GM12878 (cell line): ENCODE measurements at regions not wholly inside any gene's neighbourhood (a gene's known extent, or its start where the extent isn't known, plus 50 kb on each side); places are given as distances from the start of the nearest gene placed in this dataset.

Experiments used
- ATAC-seq: fragments of 200-7000 bp; cut with Tn5 transposase; 3 replicates; pipeline ENCODE4 v1.9.1; 2020; ENCODE audit warnings: mild to moderate bottlenecking, moderate library complexity
- BruUV-seq: library from RNA; stranded (reverse); fragments of 400-500 nt; replicated peaks from 2 replicates; lab custom pipeline; 2021; lab: Mats Ljungman, UMichigan
- CTCF ChIA-PET: fragments of 300-600 bp; sonication (Branson Sonifier 250); formaldehyde crosslinking; extraction: SDS; loops from one replicate; lab custom pipeline; 2021; ENCODE audit warnings: inconsistent platforms; lab: Yijun Ruan, JAX
- POLR2A ChIA-PET: fragments of 350-600 bp; formaldehyde crosslinking; extraction: SDS; loops from one replicate; lab custom pipeline; 2021; ENCODE audit warnings: inconsistent platforms; lab: Charles Lee
- RAD21 ChIA-PET: fragments of 300-600 bp; sonication (Branson Sonifier 250); formaldehyde crosslinking; loops from one replicate; lab custom pipeline; 2023; ENCODE audit warnings: antibody characterized with exemption; ENCODE audit not compliant: unreplicated experiment; lab: Charles Lee
- SMC1A ChIA-PET: fragments of 300-600 bp; sonication (Branson Sonifier 250); formaldehyde crosslinking; loops from one replicate; lab custom pipeline; 2023; ENCODE audit not compliant: unreplicated experiment, uncharacterized antibody; lab: Charles Lee
- DNase-seq: peaks from one replicate; pipeline ENCODE4 v3.0.0-alpha.2; 2011; ENCODE audit warnings: low read depth, low spot score
- FAIRE-seq: peaks from 3 replicates; lab custom pipeline; 2011; peaks lifted over from hg19 to GRCh38; lab: Jason Lieb, UNC
- H2AFZ ChIP-seq: 2 replicates; pipeline ENCODE4 v1.6.0; 2011; ENCODE audit warnings: low read depth, low read length, control low read depth; ENCODE audit not compliant: control insufficient read depth
- H3K27ac ChIP-seq: 2 replicates; pipeline ENCODE4 v1.5.1; 2011; ENCODE audit warnings: control low read depth; ENCODE audit not compliant: control insufficient read depth, insufficient read depth
- H3K27me3 ChIP-seq, 2 experiments: replicated peaks in 1 of 2; 2 replicates each; pipeline versions ENCODE4 v1.6.0 to v1.6.1; 2011; ENCODE audit warnings: low read length in 1 of 2; ENCODE audit not compliant: control insufficient read depth in 2 of 2, insufficient read depth in 2 of 2
- H3K36me3 ChIP-seq, 2 experiments: 2 replicates each; pipeline ENCODE4 v1.5.1; 2011; ENCODE audit warnings: low read length in 1 of 2; ENCODE audit not compliant: control insufficient read depth in 2 of 2, insufficient read depth in 2 of 2
- H3K4me1 ChIP-seq: 2 replicates; pipeline ENCODE4 v1.6.1; 2011; ENCODE audit warnings: mild to moderate bottlenecking, low read length, moderate library complexity, mixed read lengths; ENCODE audit not compliant: control insufficient read depth, insufficient read depth
- H3K4me2 ChIP-seq: 2 replicates; pipeline ENCODE4 v1.6.0; 2011; ENCODE audit warnings: control low read depth; ENCODE audit not compliant: control insufficient read depth, insufficient read depth
- H3K4me3 ChIP-seq: fragments of 200-600 bp; sonication (generic); 2 replicates; pipeline ENCODE4 v1.5.1; 2016
- H3K79me2 ChIP-seq: 2 replicates; pipeline ENCODE4 v1.6.0; 2011; ENCODE audit warnings: low read length; ENCODE audit not compliant: control insufficient read depth, insufficient read depth
- H3K9ac ChIP-seq: 2 replicates; pipeline ENCODE4 v1.8.0; 2011; ENCODE audit warnings: low read length, control low read depth, mixed read lengths; ENCODE audit not compliant: control insufficient read depth, insufficient read depth
- H3K9me3 ChIP-seq: replicated peaks from 3 replicates; pipeline ENCODE4 v1.5.1; 2011; ENCODE audit warnings: mild to moderate bottlenecking, low read length; ENCODE audit not compliant: control insufficient read depth, insufficient read depth
- H4K20me1 ChIP-seq: 2 replicates; pipeline ENCODE4 v1.6.0; 2011; ENCODE audit not compliant: control insufficient read depth, insufficient read depth
- ATF3 ChIP-seq: IDR thresholded peaks from 2 replicates; pipeline ENCODE4 v1.6.1; 2011; ENCODE audit warnings: low read depth, mild to moderate bottlenecking, low read length, moderate library complexity, borderline replicate concordance; ENCODE audit errors: extremely low read depth
- CBFB ChIP-seq: IDR thresholded peaks from 2 replicates; pipeline ENCODE4 v1.6.1; 2016; ENCODE audit warnings: antibody characterized with exemption, low read depth
- CHD4 ChIP-seq: fragments of 200-600 bp; sonication (generic); IDR thresholded peaks from 2 replicates; pipeline ENCODE4 v1.6.1; 2016; ENCODE audit warnings: mild to moderate bottlenecking
- CREB1 ChIP-seq: IDR thresholded peaks from 2 replicates; pipeline ENCODE4 v1.6.1; 2012; ENCODE audit warnings: low read depth, mild to moderate bottlenecking, inconsistent platforms
- ELK1 ChIP-seq: IDR thresholded peaks from 2 replicates; pipeline ENCODE4 v1.6.1; 2012; ENCODE audit warnings: low read depth, low read length, improper control_type of control experiment
- EZH2 ChIP-seq: IDR thresholded peaks from 2 replicates; pipeline ENCODE4 v1.6.1; 2012; ENCODE audit warnings: low read depth, mild to moderate bottlenecking, control low read depth, inconsistent platforms, low read length, borderline replicate concordance; ENCODE audit not compliant: control insufficient read depth
- GABPA ChIP-seq: IDR thresholded peaks from 2 replicates; pipeline ENCODE4 v1.6.1; 2014; ENCODE audit warnings: antibody characterized with exemption, low read depth, mild to moderate bottlenecking, inconsistent platforms
- HDAC6 ChIP-seq: fragments of 200-600 bp; sonication (generic); IDR thresholded peaks from one replicate; pipeline ENCODE4 v1.8.0; 2017; ENCODE audit warnings: antibody characterized with exemption; ENCODE audit not compliant: unreplicated experiment
- HDGF ChIP-seq: fragments of 450-650 bp; IDR thresholded peaks from 2 replicates; pipeline ENCODE4 v1.6.1; 2016; ENCODE audit warnings: antibody characterized with exemption
- MTA3 ChIP-seq: IDR thresholded peaks from 2 replicates; pipeline ENCODE4 v1.6.1; 2012; ENCODE audit warnings: low read length, inconsistent platforms, borderline replicate concordance
- NFIC ChIP-seq: IDR thresholded peaks from 2 replicates; pipeline ENCODE4 v1.6.1; 2012; ENCODE audit warnings: low read depth, mild to moderate bottlenecking, inconsistent platforms, low read length, moderate library complexity
- NR2C1 ChIP-seq: fragments of 450-650 bp; IDR thresholded peaks from 2 replicates; pipeline ENCODE4 v1.6.1; 2017; ENCODE audit warnings: antibody characterized with exemption, mild to moderate bottlenecking, moderate library complexity
- NR2C2 ChIP-seq: IDR thresholded peaks from 2 replicates; pipeline ENCODE4 v1.6.1; 2011; ENCODE audit warnings: borderline replicate concordance, low read depth; ENCODE audit not compliant: control insufficient read depth, insufficient read length
- NR2F1 ChIP-seq: fragments of 450-650 bp; conservative IDR thresholded peaks from 2 replicates; pipeline ENCODE4 v1.6.1; 2017; ENCODE audit warnings: mild to moderate bottlenecking
- PAX5 ChIP-seq: IDR thresholded peaks from 2 replicates; pipeline ENCODE4 v1.6.1; 2011; ENCODE audit warnings: low read depth, low read length, borderline replicate concordance
- RUNX3 ChIP-seq: IDR thresholded peaks from 2 replicates; pipeline ENCODE4 v1.6.1; 2012; ENCODE audit warnings: low read length, inconsistent platforms
- SREBF2 ChIP-seq: IDR thresholded peaks from 2 replicates; pipeline ENCODE4 v1.6.1; 2012; ENCODE audit warnings: mild to moderate bottlenecking, low read length
- TARDBP ChIP-seq: IDR thresholded peaks from 2 replicates; pipeline ENCODE4 v1.6.1; 2016; ENCODE audit warnings: borderline replicate concordance
- ZBTB33 ChIP-seq: fragments of 450-650 bp; IDR thresholded peaks from 2 replicates; pipeline ENCODE4 v1.6.1; 2017; ENCODE audit warnings: mild to moderate bottlenecking
- WGBS: methylation state at CpG from one replicate; pipeline ENCODE4 v1.1.6; 2016; ENCODE audit warnings: low lambda C conversion rate; ENCODE audit not compliant: insufficient replicate concordance, insufficient coverage; ENCODE audit errors: missing lambda C conversion rate; 5-methylcytosine and 5-hydroxymethylcytosine counted together
- in situ Hi-C: fragments of 300-500 bp; cut with MboI; formaldehyde crosslinking; loops from 9 replicates; pipeline ENCODE4 v1.14.3; 2018; ENCODE audit warnings: mixed read lengths
- intact Hi-C: fragments of 100-400 bp; cut with micrococcal nuclease; formaldehyde crosslinking; loops from one replicate; pipeline ENCODE4 v1.14.2; 2022; ENCODE audit not compliant: unreplicated experiment

- no peak for TF ChIP-seq ZBTB33
- no peak for TF ChIP-seq HDAC6
- TF ChIP-seq GABPA, result no peak
- no peak for TF ChIP-seq CHD4
- no peak for TF ChIP-seq ATF3
- TF ChIP-seq SREBF2, result no peak
- no peak for TF ChIP-seq NR2F1
- TF ChIP-seq HDGF, result no peak
Measured at GRCh38 chr21:16500271-16500670, 770.5 kb downstream of the USP25 start (continued).

- 13% methylated on average over 6 of the region's 6 CpGs for WGBS
- ChIA-PET RAD21 (no interaction called here), CTCF (no interaction called here), POLR2A (no interaction called here)
- Histone ChIP-seq H3K4me3 (no peak overlapping the region), H3K79me2 (no peaks in the 10 kb centered on the region), H3K4me2 (no peak overlapping the region), H3K36me3 (no peaks in the 10 kb centered on the region), H4K20me1 (no peaks in the 10 kb centered on the region), H3K9ac (no peak overlapping the region), H3K4me1 (no peaks in the 10 kb centered on the region), H2AFZ (no peak overlapping the region), H3K27me3 (no peaks in the 10 kb centered on the region)
- no TSS peak for BruUV-seq
- FAIRE-seq, result no peak
- intact Hi-C loops, result no loop called here
- ATAC-seq, result peak; percentile 54
- DNase-seq, result no peak
- in situ Hi-C loops, result no loop called here
- TF ChIP-seq EZH2 (no peak), NR2C1 (no peak), TARDBP (no peak), NR2C2 (no peak), CREB1 (no peak), NFIC (peak; percentile 35; the same call in 1 of the 2 replicates), CBFB (no peak), PAX5 (no peak), MTA3 (no peak), RUNX3 (peak; percentile 51; the same call in 1 of the 2 replicates), ELK1 (no peak)
- TF ChIP-seq, all 136 proteins: peak for 2
- H3K27ac ChIP-seq, result no peak overlapping the region
- SMC1A ChIA-PET, result no interaction called here
- H3K9me3 ChIP-seq, result no peaks in the 10 kb centered on the region
Measured at GRCh38 chr21:16502273-16502672, 772.5 kb downstream of the USP25 start.
